ENCODE measurements at regions not wholly inside any gene's neighbourhood (a gene's known extent, or its start where the extent isn't known, plus 50 kb on each side); places are given as distances from the start of the nearest gene placed in this dataset.

- H3K27me3 ChIP-seq: no peaks in the 10 kb centered on the region
- no peak overlapping the region for H3K4me3 ChIP-seq
- no peaks in the 10 kb centered on the region for H3K9me3 ChIP-seq
- H3K27ac ChIP-seq: no peak overlapping the region
- no peak for DNase-seq
- TF ChIP-seq, protein P1, sequence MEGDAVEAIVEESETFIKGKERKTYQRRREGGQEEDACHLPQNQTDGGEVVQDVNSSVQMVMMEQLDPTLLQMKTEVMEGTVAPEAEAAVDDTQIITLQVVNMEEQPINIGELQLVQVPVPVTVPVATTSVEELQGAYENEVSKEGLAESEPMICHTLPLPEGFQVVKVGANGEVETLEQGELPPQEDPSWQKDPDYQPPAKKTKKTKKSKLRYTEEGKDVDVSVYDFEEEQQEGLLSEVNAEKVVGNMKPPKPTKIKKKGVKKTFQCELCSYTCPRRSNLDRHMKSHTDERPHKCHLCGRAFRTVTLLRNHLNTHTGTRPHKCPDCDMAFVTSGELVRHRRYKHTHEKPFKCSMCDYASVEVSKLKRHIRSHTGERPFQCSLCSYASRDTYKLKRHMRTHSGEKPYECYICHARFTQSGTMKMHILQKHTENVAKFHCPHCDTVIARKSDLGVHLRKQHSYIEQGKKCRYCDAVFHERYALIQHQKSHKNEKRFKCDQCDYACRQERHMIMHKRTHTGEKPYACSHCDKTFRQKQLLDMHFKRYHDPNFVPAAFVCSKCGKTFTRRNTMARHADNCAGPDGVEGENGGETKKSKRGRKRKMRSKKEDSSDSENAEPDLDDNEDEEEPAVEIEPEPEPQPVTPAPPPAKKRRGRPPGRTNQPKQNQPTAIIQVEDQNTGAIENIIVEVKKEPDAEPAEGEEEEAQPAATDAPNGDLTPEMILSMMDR (IDR thresholded peaks at IDR 0.05): no peak
- no peaks in the 10 kb centered on the region for H3K36me3 ChIP-seq
- H3K4me1 ChIP-seq: no peaks in the 10 kb centered on the region
These were observed 82.9 kb downstream of the SCN11A start for GRCh38 chr3:38968891-38969290.

- TF ChIP-seq POLR2A (IDR thresholded peaks at IDR 0.05): no peak
- TF ChIP-seq, protein P1 (IDR thresholded peaks at IDR 0.05): no peak
- Histone ChIP-seq H3K36me3 (no peaks in the 10 kb centered on the region), H3K4me1 (no peaks in the 10 kb centered on the region), H3K4me3 (no peak overlapping the region), H3K27me3 (no peaks in the 10 kb centered on the region), H3K27ac (no peak overlapping the region), H3K9me3 (no peaks in the 10 kb centered on the region)
- no peak for DNase-seq
These were observed 83.3 kb downstream of the SCN11A start for GRCh38 chr3:38968403-38968802.

DNA sequence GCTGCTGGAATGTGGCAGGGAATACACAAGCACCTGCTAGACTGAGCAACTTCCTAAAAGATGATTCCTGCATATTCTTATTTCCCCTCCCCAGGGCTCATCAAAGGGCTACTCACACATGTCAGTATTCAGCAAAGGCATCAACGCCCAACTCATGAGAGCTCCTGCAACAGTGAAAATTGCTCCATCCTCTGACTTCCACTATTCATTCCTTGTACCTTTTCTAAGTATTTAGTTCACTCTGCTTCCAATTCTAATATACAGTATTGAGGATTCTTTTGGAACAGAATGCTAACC is 84.1 kb downstream of the SCN11A start:
- Histone ChIP-seq H3K36me3 (no peaks in the 10 kb centered on the region), H3K27ac (no peak overlapping the region), H3K4me3 (no peak overlapping the region), H3K9me3 (no peaks in the 10 kb centered on the region), H3K27me3 (no peaks in the 10 kb centered on the region), H3K4me1 (no peaks in the 10 kb centered on the region)
- no peak for DNase-seq
- no peak for TF ChIP-seq POLR2A (IDR thresholded peaks at IDR 0.05)

GRCh38 chr3:38966811-38967692 is 84.7 kb downstream of the SCN11A start:
- DNase-seq: no peak
- Histone ChIP-seq H3K9me3 (no peaks in the 10 kb centered on the region), H3K4me3 (no peak overlapping the region), H3K27me3 (no peaks in the 10 kb centered on the region), H3K27ac (no peak overlapping the region), H3K4me1 (no peaks in the 10 kb centered on the region), H3K36me3 (no peaks in the 10 kb centered on the region)
- TF ChIP-seq POLR2A (IDR thresholded peaks at IDR 0.05): no peak
- TF ChIP-seq, protein P1 (IDR thresholded peaks at IDR 0.05): no peak

DNA sequence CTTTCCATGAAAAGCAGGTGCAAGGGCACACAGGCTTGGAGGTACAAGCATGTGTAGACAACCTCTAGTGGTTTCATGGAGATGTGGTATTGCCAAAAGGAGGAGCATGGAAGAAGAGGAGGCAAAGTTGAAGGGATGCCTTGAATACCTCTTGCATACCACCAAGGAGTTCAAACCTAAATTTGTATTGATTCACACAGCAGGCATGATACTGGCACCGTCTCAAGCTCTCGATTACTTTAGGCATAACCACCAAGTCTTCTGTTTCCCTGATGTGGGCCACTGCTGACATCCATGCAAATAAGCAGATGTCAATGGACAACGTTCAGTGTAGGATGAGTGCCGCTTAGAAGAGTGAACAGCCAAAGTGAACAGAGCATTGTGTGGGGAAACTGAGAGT is 87.1 kb downstream of the SCN11A start:
- H3K27me3 ChIP-seq: no peaks in the 10 kb centered on the region
- H3K9me3 ChIP-seq: no peaks in the 10 kb centered on the region
- H3K4me3 ChIP-seq: no peak overlapping the region
- H3K4me1 ChIP-seq: no peaks in the 10 kb centered on the region
- H3K27ac ChIP-seq: no peak overlapping the region
- TF ChIP-seq POLR2A (IDR thresholded peaks at IDR 0.05): no peak
- TF ChIP-seq, protein P1 (IDR thresholded peaks at IDR 0.05): no peak
- no peak for DNase-seq
- no peaks in the 10 kb centered on the region for H3K36me3 ChIP-seq

DNA sequence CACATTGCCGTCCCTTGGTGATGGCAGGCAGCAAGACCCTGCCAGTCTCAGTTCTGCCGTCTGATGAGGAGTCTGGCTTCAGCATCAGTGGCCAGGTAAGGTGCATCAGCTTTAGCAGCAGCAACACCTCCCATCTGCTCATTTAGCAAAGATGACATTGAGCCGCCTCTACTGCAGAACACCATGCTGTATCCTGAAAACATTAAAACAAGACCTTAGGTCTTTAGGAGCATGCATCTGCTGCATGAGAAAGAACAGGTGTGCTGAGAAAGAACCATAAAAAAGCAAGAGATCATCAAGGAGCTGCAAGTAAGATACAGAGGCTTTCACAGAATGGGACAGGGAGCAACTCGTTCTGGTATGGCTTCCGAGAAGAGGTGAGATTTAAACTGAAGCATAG is 87.5 kb downstream of the SCN11A start:
- H3K36me3 ChIP-seq: no peaks in the 10 kb centered on the region
- no peak overlapping the region for H3K27ac ChIP-seq
- no peaks in the 10 kb centered on the region for H3K4me1 ChIP-seq
- no peak for TF ChIP-seq POLR2A (IDR thresholded peaks at IDR 0.05)
- TF ChIP-seq, protein P1 (IDR thresholded peaks at IDR 0.05): no peak
- H3K4me3 ChIP-seq: no peak overlapping the region
- no peak for DNase-seq
- no peaks in the 10 kb centered on the region for H3K9me3 ChIP-seq
- no peaks in the 10 kb centered on the region for H3K27me3 ChIP-seq
